HG03520 (cell line): ENCODE measurements at regions not wholly inside any gene's neighbourhood (a gene's known extent, or its start where the extent isn't known, plus 50 kb on each side); places are given as distances from the start of the nearest gene placed in this dataset.

Source experiments
- ATAC-seq: cut with Tn5 transposase; IDR thresholded peaks from one replicate; pipeline ENCODE4 v1.9.1; 2021; ENCODE audit warnings: mild to moderate bottlenecking, moderate library complexity; ENCODE audit not compliant: unreplicated experiment

- no peak for ATAC-seq
Observed at GRCh38 chr4:19999775-20000414, 251.8 kb upstream of the SLIT2 start.

GRCh38 chr4:19999276-19999675 is 252.4 kb upstream of the SLIT2 start:
- ATAC-seq, result no peak

- ATAC-seq, result no peak
Observed at GRCh38 chr4:19993242-19993641, 258.5 kb upstream of the SLIT2 start.

- no peak for ATAC-seq
Observed at GRCh38 chr4:19992471-19993093, 259.1 kb upstream of the SLIT2 start.

- ATAC-seq, result no peak
Observed at GRCh38 chr4:19987746-19988145, 264.0 kb upstream of the SLIT2 start.

DNA sequence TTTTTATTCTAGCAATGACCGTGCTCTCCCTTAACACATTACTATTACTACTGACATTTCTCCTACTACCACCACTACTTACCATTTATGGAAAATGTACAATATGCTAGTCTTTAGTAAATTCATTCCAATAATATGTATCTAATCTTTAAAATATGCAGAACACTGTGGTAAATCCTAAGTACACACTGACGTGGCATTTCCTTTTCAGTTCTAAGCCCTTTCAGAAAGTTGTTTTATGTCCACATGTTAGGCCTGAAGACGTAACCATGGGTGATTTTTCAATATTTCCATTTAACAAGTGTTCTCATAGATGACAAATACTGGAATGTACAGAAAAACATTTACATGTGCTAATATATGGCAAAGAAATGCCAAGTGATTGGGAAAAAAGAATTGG is 268.6 kb upstream of the SLIT2 start:
- no peak for ATAC-seq

GRCh38 chr4:19982556-19982955 is 269.1 kb upstream of the SLIT2 start:
- no peak for ATAC-seq

- no peak for ATAC-seq
Observed at GRCh38 chr4:19971829-19972228, 279.9 kb upstream of the SLIT2 start.

- no peak for ATAC-seq
Observed at GRCh38 chr4:19969492-19969891, 282.2 kb upstream of the SLIT2 start.

DNA sequence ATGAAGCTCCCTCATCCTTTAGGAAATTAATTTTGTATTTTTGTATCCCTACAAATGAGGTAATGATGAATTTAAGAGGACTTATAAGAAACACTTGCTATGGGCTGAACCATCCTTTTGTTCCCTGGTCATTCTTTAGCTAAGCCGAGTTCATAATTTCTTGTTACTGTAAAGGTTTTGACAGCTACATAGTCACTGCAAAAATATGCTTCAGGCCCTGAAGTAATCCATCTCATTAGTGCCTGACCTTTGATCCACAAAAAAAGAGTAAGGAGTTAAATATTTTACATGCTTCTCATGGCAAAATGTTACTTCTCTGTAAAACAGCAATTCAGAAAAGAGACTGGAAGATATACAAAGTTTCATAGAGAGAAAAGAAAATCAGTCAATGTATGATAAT is 290.6 kb upstream of the SLIT2 start:
- ATAC-seq, result no peak

GRCh38 chr4:19958848-19959247 is 292.9 kb upstream of the SLIT2 start:
- no peak for ATAC-seq

GRCh38 chr4:19947349-19947748 is 304.4 kb upstream of the SLIT2 start:
- no peak for ATAC-seq

DNA sequence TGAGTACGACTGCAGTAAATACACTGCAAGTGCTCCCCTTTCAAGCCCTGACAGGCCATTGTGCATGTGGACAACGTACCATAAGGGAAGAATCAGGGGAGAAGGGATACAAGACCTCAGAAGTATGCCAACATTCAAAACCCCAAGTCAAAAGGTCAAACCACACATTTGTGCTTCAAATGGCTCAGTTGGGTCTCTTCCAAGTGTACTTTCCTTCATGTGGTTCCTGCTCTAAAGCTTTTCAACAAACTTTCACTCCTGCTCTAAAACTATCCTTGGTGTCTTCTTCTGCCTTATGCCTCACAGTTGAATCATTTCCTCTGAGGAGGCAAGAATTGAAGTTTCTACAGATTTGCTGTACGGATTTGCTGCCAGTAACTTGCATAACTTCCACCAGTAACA is 305.7 kb upstream of the SLIT2 start:
- ATAC-seq, result no peak

DNA sequence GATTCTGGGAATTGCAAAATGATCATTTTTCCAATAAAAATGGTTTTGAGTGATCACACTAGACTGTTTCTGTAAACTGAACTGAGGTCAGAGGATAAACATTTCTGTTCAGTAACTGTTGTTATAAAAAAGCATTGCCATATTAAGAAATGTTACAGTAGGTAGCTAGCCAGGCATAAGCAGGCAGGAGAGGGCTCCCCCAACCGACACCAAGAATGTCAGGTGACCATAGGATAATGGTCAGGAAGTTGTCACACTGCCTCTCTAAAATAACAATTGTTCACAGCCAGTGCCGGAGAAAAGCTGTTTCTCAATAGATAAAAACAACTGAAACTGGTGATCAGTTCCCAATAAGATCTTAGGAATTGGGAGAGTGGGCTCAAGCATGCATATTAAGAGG is 306.2 kb upstream of the SLIT2 start:
- no peak for ATAC-seq

DNA sequence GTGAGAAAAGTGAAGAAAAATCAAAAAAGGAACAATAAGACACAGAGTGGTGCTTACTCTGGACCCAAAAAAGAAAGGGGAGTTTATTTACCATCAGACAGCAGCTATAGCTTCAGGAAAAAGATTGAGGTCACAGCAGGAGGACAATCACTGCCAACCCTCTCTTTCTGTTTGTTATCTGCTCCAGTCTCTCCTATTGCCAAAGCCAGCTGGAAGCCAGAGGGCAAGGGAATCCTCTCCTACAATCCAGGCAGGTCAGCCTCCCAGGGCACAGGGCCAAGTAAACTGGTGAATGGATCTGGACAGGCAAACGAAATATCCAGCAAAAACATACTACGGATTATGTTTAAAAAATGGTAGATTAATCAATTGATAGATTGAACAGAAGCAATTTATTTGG is 306.9 kb upstream of the SLIT2 start:
- ATAC-seq, result no peak

GRCh38 chr4:19944251-19944650 is 307.5 kb upstream of the SLIT2 start:
- no peak for ATAC-seq

DNA sequence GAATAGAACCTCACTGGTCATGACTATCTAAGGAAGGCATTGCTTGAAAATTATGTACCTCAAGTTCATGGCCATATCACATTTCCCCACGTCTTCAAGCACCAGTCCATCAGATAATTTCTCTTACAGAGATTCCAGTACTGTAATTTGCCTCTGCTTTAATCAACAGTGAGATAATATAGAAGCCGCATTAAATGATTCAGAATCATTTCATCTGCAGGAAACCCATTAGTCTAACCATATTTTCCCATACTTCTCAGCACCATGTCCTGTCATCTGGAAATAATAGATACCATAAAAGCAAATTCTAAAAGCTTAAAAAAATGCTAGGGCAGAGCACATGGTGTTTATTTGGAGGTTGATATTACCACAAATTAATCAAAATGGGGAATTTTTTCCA is 310.3 kb upstream of the SLIT2 start:
- no peak for ATAC-seq

- ATAC-seq, result no peak
Observed at GRCh38 chr4:19940861-19941260, 310.8 kb upstream of the SLIT2 start.

- ATAC-seq, result no peak
Observed at GRCh38 chr4:19936476-19936875, 315.2 kb upstream of the SLIT2 start.

DNA sequence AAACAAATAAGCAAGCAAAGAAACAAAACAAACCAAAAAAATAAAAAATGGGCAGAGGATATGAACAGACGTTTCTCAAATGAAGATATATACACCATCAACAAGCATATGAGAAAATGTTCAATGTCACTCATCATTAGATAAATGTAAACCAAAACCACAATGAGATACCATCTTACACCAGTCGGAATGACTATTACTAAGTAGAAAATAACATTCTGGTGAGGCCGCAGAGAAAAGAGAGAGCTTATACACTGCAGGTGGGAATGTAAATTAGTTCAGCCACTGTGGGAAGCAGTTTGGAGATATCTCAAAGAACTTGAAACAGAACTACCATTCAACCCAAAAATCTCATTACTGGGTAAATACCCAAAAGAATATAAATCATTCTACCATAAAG is 321.0 kb upstream of the SLIT2 start:
- no peak for ATAC-seq

GRCh38 chr4:19927381-19927780 is 324.3 kb upstream of the SLIT2 start:
- no peak for ATAC-seq

DNA sequence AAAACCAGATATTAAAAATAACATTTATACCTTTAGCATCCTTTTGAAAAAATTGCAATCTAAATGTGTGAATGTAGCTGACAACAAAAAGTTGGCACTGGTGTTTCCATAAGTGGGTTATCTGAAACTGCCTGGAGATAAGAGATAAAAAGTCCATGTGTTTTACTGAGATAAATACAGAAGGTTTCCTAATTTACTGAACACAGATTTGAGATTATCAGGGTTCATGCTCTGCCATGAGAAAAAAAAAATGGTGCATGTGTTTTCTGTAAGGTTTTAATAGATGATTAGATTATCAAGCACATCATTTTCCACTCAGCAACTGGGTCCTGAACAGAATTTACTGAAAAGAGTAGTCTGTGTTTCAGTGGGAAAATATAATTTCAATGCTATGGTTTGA is 326.2 kb upstream of the SLIT2 start:
- ATAC-seq, result no peak

GRCh38 chr4:19924761-19925160 is 326.9 kb upstream of the SLIT2 start:
- ATAC-seq, result no peak
